ENCODE measurements at regions not wholly inside any gene's neighbourhood (a gene's known extent, or its start where the extent isn't known, plus 50 kb on each side); places are given as distances from the start of the nearest gene placed in this dataset.

GRCh38 chr10:30755441-30755953 is 125.9 kb upstream of the LYZL2 start:
- Histone ChIP-seq H3K4me3 (ENCODE audit: insufficient read depth, low read depth, low read length) (no peak overlapping the region), H2AFZ (ENCODE audit: low read depth, low read length) (no peak overlapping the region)
- no peak for DNase-seq (ENCODE audit: low read depth)

GRCh38 chr10:30752481-30752881 is 122.9 kb upstream of the LYZL2 start:
- Mint-ChIP-seq H3K4me3 (ENCODE audit: unreplicated experiment) (no peak overlapping the region), H3K9me3 (ENCODE audit: unreplicated experiment) (no peaks in the 10 kb centered on the region), H3K27me3 (ENCODE audit: low read depth, unreplicated experiment) (peaks cover 25% of the 10 kb centered on the region), H3K4me1 (ENCODE audit: low read depth, unreplicated experiment) (peaks cover 10% of the 10 kb centered on the region), H3K27ac (ENCODE audit: unreplicated experiment) (no peak overlapping the region), H3K36me3 (ENCODE audit: low read depth, unreplicated experiment) (no peaks in the 10 kb centered on the region)
- no peak for FAIRE-seq
- no peaks in the 10 kb centered on the region for H3K36me3 ChIP-seq (ENCODE audit: insufficient read depth, low read length)
- peaks cover 6% of the 10 kb centered on the region for H3K4me1 ChIP-seq (ENCODE audit: insufficient read depth, low read length)
- H3K79me2 ChIP-seq (ENCODE audit: insufficient read depth, low read length) = no peaks in the 10 kb centered on the region
- no peak overlapping the region for H3K4me3 ChIP-seq (ENCODE audit: insufficient read depth, low read depth, low read length)
- no peak overlapping the region for H3K9ac ChIP-seq (ENCODE audit: low read length)
- no peak for TF ChIP-seq EZH2 (IDR thresholded peaks at IDR 0.05; ENCODE audit: insufficient read depth, low read length)
- TF ChIP-seq, protein P1, sequence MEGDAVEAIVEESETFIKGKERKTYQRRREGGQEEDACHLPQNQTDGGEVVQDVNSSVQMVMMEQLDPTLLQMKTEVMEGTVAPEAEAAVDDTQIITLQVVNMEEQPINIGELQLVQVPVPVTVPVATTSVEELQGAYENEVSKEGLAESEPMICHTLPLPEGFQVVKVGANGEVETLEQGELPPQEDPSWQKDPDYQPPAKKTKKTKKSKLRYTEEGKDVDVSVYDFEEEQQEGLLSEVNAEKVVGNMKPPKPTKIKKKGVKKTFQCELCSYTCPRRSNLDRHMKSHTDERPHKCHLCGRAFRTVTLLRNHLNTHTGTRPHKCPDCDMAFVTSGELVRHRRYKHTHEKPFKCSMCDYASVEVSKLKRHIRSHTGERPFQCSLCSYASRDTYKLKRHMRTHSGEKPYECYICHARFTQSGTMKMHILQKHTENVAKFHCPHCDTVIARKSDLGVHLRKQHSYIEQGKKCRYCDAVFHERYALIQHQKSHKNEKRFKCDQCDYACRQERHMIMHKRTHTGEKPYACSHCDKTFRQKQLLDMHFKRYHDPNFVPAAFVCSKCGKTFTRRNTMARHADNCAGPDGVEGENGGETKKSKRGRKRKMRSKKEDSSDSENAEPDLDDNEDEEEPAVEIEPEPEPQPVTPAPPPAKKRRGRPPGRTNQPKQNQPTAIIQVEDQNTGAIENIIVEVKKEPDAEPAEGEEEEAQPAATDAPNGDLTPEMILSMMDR (IDR thresholded peaks at IDR 0.05; ENCODE audit: insufficient read depth, low read depth, low read length) = no peak
- H2AFZ ChIP-seq (ENCODE audit: low read depth, low read length) = no peak overlapping the region
- no peak overlapping the region for H3K27ac ChIP-seq (ENCODE audit: low read depth, low read length)
- no peaks in the 10 kb centered on the region for H4K20me1 ChIP-seq (ENCODE audit: insufficient read depth, low read length)
- H3K27me3 ChIP-seq (ENCODE audit: insufficient read depth, low read length) = no peaks in the 10 kb centered on the region
- no peak overlapping the region for H3K4me2 ChIP-seq (ENCODE audit: low read length)
- H3K9me3 ChIP-seq (ENCODE audit: insufficient read depth, low read depth, low read length) = no peaks in the 10 kb centered on the region
- DNase-seq (ENCODE audit: low read depth) = no peak

More at GRCh38 chr10:30755441-30755953, 125.9 kb upstream of the LYZL2 start:
- Mint-ChIP-seq H3K27me3 (ENCODE audit: low read depth, unreplicated experiment) (peaks cover 22% of the 10 kb centered on the region), H3K36me3 (ENCODE audit: low read depth, unreplicated experiment) (no peaks in the 10 kb centered on the region), H3K4me3 (ENCODE audit: unreplicated experiment) (no peak overlapping the region), H3K9me3 (ENCODE audit: unreplicated experiment) (no peaks in the 10 kb centered on the region), H3K27ac (ENCODE audit: unreplicated experiment) (no peak overlapping the region), H3K4me1 (ENCODE audit: low read depth, unreplicated experiment) (no peaks in the 10 kb centered on the region)
- Histone ChIP-seq H3K27ac (ENCODE audit: low read depth, low read length) (no peak overlapping the region), H3K36me3 (ENCODE audit: insufficient read depth, low read length) (no peaks in the 10 kb centered on the region), H3K9me3 (ENCODE audit: insufficient read depth, low read depth, low read length) (no peaks in the 10 kb centered on the region), H3K79me2 (ENCODE audit: insufficient read depth, low read length) (no peaks in the 10 kb centered on the region), H3K27me3 (ENCODE audit: insufficient read depth, low read length) (no peaks in the 10 kb centered on the region), H3K9ac (ENCODE audit: low read length) (no peak overlapping the region), H3K4me1 (ENCODE audit: insufficient read depth, low read length) (peaks cover 6% of the 10 kb centered on the region), H4K20me1 (ENCODE audit: insufficient read depth, low read length) (no peaks in the 10 kb centered on the region), H3K4me2 (ENCODE audit: low read length) (no peak overlapping the region)
- TF ChIP-seq, protein P1 (IDR thresholded peaks at IDR 0.05; ENCODE audit: insufficient read depth, low read depth, low read length) = no peak
- no peak for TF ChIP-seq EZH2 (IDR thresholded peaks at IDR 0.05; ENCODE audit: insufficient read depth, low read length)
- FAIRE-seq = no peak

DNA sequence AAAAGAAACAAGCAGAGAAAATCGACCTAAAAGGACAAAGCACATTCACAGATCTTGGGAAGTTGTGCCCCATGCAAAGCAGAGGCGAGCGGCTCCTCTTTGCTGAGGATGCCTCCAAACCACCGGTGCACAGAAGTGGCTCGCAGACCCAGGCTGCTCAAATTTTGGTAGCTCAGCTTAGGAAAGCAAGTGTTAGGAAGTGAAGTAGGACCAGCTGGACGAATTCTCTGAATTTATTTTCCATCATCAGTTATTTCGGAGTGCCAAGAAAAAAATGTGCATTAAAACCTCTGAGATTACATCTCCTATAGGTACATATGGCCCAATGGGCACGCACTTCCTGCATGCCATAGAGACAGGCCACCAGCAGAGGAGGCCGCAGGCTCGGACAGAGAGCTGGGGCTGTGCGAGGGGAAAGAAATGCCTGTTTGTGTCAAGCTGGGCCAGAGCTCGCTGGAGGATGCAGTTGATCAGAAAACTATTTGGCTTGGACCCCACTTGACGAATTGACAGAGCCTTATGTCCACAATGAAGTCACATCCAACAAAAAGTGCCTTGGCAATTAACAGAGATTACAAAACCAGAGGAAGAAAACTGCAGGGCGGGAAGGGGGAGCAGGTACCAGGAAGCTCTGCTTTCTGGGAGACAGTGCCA is 122.3 kb upstream of the LYZL2 start:
- DNase-seq (ENCODE audit: low read depth) = peak; percentile 37
- peaks cover 11% of the 10 kb centered on the region for H3K4me1 Mint-ChIP-seq (ENCODE audit: low read depth, unreplicated experiment)
- Histone ChIP-seq H3K79me2 (ENCODE audit: insufficient read depth, low read length) (no peaks in the 10 kb centered on the region), H4K20me1 (ENCODE audit: insufficient read depth, low read length) (no peaks in the 10 kb centered on the region), H3K4me3 (ENCODE audit: insufficient read depth, low read depth, low read length) (no peak overlapping the region), H3K9ac (ENCODE audit: low read length) (no peak overlapping the region), H3K4me2 (ENCODE audit: low read length) (no peak overlapping the region), H3K27ac (ENCODE audit: low read depth, low read length) (no peak overlapping the region), H3K4me1 (ENCODE audit: insufficient read depth, low read length) (peaks cover 6% of the 10 kb centered on the region), H3K9me3 (ENCODE audit: insufficient read depth, low read depth, low read length) (no peaks in the 10 kb centered on the region), H3K27me3 (ENCODE audit: insufficient read depth, low read length) (no peaks in the 10 kb centered on the region), H2AFZ (ENCODE audit: low read depth, low read length) (no peak overlapping the region), H3K36me3 (ENCODE audit: insufficient read depth, low read length) (no peaks in the 10 kb centered on the region)
- no peak overlapping the region for H3K27ac Mint-ChIP-seq (ENCODE audit: unreplicated experiment)
- H3K9me3 Mint-ChIP-seq (ENCODE audit: unreplicated experiment) = no peaks in the 10 kb centered on the region
- FAIRE-seq = no peak
- no peaks in the 10 kb centered on the region for H3K36me3 Mint-ChIP-seq (ENCODE audit: low read depth, unreplicated experiment)
- peaks cover 25% of the 10 kb centered on the region for H3K27me3 Mint-ChIP-seq (ENCODE audit: low read depth, unreplicated experiment)
- TF ChIP-seq EZH2 (IDR thresholded peaks at IDR 0.05; ENCODE audit: insufficient read depth, low read length) = no peak
- TF ChIP-seq, protein P1 (IDR thresholded peaks at IDR 0.05; ENCODE audit: insufficient read depth, low read depth, low read length) = peak; percentile 95
- H3K4me3 Mint-ChIP-seq (ENCODE audit: unreplicated experiment) = no peak overlapping the region

All from astrocyte (in vitro differentiated cells and primary cell).